H7 (cell line): ENCODE measurements at regions not wholly inside any gene's neighbourhood (a gene's known extent, or its start where the extent isn't known, plus 50 kb on each side); places are given as distances from the start of the nearest gene placed in this dataset.

Experiments
- DNase-seq: peaks from one replicate; pipeline ENCODE4 v3.0.0; 2012
- H3K27me3 ChIP-seq: 2 replicates; pipeline ENCODE4 v1.6.0; 2011; ENCODE audit warnings: mild to moderate bottlenecking, low read length; ENCODE audit not compliant: control insufficient read depth, insufficient read depth
- H3K36me3 ChIP-seq: replicated peaks from 2 replicates; pipeline ENCODE4 v1.5.1; 2011; ENCODE audit warnings: low read length; ENCODE audit not compliant: control insufficient read depth, insufficient read depth
- H3K4me3 ChIP-seq: 2 replicates; pipeline ENCODE4 v1.5.1; 2011; ENCODE audit warnings: low read depth, mild to moderate bottlenecking, control low read depth, low read length, moderate library complexity; ENCODE audit not compliant: insufficient read depth

- Histone ChIP-seq H3K4me3 (no peak overlapping the region), H3K27me3 (no peaks in the 10 kb centered on the region), H3K36me3 (no peaks in the 10 kb centered on the region)
- no peak for DNase-seq
These were observed 242.6 kb upstream of the CDYL start for GRCh38 chr6:4533576-4533975.

DNA sequence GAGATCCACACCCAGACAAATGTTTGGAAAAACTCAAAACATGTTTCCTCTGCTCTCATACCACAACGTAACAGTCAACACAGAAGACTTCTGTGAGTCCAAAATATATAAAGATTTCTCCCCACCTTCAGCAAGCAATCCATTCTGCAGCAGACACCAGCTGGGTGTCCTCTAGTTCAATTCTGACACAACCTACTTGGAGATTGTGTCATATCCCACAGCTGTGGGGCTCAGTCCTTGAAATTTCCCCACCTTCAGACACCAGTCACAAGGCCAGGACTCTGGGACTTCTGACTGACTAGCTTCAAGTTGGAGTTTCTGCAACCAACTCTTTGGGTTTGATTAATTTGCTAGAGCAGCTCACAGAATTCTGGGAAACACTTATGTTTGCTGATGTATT is 244.8 kb upstream of the CDYL start:
- no peaks in the 10 kb centered on the region for H3K36me3 ChIP-seq
- H3K27me3 ChIP-seq: no peaks in the 10 kb centered on the region
- no peak overlapping the region for H3K4me3 ChIP-seq
- no peak for DNase-seq

- H3K4me3 ChIP-seq: no peak overlapping the region
- no peak for DNase-seq
- H3K36me3 ChIP-seq: no peaks in the 10 kb centered on the region
- no peaks in the 10 kb centered on the region for H3K27me3 ChIP-seq
These were observed 253.8 kb upstream of the CDYL start for GRCh38 chr6:4522453-4522852.

GRCh38 chr6:4521070-4521469 is 255.1 kb upstream of the CDYL start:
- no peaks in the 10 kb centered on the region for H3K36me3 ChIP-seq
- no peaks in the 10 kb centered on the region for H3K27me3 ChIP-seq
- DNase-seq: no peak
- H3K4me3 ChIP-seq: no peak overlapping the region

- no peak for DNase-seq
- no peaks in the 10 kb centered on the region for H3K36me3 ChIP-seq
- H3K27me3 ChIP-seq: no peaks in the 10 kb centered on the region
- no peak overlapping the region for H3K4me3 ChIP-seq
These were observed 257.7 kb upstream of the CDYL start for GRCh38 chr6:4518506-4518905.

GRCh38 chr6:4516206-4516605 is 260.0 kb upstream of the CDYL start:
- Histone ChIP-seq H3K4me3 (no peak overlapping the region), H3K27me3 (no peaks in the 10 kb centered on the region), H3K36me3 (no peaks in the 10 kb centered on the region)
- DNase-seq: no peak

DNA sequence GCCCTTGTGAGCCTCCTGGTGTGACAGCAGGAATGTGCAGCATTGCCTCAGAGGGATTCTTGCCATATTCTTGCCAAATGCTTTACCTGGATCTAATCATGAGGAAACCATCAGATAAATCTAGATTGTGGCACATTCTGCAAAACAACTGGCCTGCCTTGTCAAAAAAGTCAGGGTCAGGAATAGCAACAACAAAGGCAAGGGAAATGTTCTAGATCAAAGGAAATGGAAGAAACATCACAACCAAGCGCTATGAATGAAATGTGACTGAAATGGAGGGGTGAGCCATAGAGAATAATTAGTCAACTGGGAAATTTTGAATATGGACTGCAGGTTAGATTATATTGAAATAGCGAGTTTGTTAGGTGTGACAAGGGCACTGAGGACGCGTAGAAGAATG is 262.6 kb upstream of the CDYL start:
- no peak for DNase-seq
- no peak overlapping the region for H3K4me3 ChIP-seq
- no peaks in the 10 kb centered on the region for H3K36me3 ChIP-seq
- no peaks in the 10 kb centered on the region for H3K27me3 ChIP-seq

- no peak for DNase-seq
- Histone ChIP-seq H3K4me3 (no peak overlapping the region), H3K36me3 (no peaks in the 10 kb centered on the region), H3K27me3 (no peaks in the 10 kb centered on the region)
These were observed 264.1 kb upstream of the CDYL start for GRCh38 chr6:4512051-4512471.

DNA sequence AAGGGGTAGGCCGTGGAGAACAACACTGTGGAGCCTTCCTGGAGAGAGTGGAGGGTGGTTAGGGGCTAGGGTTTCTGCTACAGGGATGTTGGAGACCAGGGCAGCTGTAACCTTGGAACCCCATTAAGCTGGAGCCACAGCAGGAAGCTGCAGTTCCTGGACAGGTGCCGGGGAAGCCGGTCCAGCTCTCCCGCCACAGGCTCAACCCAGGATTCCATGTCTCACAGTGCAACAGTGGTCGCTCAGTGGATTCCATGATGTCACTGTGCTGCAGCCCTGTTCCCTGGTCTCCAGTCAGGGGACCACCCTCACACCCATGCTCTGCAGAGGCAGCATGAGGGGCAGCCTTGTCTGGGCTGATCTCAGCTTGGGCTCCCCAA is 264.6 kb upstream of the CDYL start:
- no peaks in the 10 kb centered on the region for H3K36me3 ChIP-seq
- H3K27me3 ChIP-seq: no peaks in the 10 kb centered on the region
- no peak overlapping the region for H3K4me3 ChIP-seq
- no peak for DNase-seq

DNA sequence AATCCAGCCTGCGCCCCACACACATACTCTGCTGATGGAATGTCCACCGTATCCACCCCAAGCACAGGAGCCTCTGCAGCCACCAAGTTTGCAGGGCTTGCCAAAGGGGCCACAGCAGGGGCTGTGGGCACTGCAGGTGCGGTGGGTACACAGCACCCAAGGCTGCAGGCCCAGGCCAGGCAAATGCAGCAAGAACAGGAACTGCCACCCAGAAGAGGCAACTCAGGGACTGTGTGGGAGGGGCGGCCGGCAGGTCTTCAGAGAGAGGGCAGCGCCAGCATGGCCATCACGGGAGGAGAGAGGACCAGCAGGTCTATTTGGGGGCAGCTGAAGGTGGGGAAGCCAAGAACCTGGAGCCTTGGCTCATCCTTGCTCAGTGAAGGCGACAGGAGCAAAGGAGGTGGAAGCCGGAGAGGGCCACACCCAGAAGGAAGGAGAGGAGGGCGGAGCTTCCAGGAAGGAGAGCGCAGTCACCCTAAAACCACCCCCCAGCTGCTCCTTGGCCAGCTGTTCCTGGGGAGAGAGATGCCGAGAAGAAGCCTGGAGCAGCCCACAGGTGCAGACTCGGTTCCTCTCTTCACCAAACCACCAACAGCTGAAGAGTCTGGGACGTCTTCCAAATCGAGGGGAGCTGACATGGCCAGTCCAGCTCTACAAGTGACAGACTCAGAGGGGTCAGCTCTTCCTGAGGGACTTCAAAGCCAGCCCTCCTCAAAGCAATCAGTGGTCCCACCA is 265.1 kb upstream of the CDYL start:
- H3K4me3 ChIP-seq: no peak overlapping the region
- no peak for DNase-seq
- H3K27me3 ChIP-seq: no peaks in the 10 kb centered on the region
- H3K36me3 ChIP-seq: no peaks in the 10 kb centered on the region

DNA sequence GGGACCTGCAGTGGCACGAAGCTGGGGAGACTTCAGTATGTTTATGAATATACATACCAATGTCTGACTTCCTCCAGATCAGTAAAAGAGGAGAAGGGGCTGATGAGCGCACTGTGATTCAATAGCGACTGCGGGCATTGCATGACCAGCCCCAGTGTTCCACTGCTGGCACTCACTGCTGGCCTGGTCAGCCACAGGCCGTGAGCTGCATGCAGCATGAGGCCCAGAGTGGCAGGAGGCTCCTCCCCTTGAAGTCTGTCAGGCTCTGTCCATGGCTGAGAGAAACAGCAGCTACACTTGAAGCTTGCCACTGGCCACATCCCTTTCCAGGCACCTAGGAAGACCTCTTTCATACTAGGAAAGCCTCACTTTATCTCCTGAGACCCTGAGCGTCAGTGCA is 265.9 kb upstream of the CDYL start:
- Histone ChIP-seq H3K36me3 (no peaks in the 10 kb centered on the region), H3K4me3 (no peak overlapping the region), H3K27me3 (no peaks in the 10 kb centered on the region)
- no peak for DNase-seq

DNA sequence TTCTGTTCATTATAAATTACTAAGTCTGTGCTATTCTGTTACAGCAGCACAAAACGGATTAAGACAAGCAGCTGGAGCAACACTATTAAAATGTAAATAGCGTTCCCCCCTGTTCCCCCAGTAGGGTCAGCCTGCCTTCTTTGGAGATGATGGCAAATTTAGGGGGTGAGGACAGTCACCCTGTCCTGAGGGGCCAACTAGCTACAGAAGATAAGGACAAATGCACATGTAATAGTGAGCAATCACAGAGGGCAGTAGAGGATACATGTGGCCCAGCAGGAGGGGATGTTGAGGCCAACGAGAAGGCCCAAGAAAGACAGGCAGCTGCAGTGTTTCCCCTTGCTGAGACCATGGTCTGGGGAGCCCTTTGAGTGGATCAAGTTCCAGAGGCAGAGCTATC is 266.7 kb upstream of the CDYL start:
- no peak for DNase-seq
- no peak overlapping the region for H3K4me3 ChIP-seq
- no peaks in the 10 kb centered on the region for H3K27me3 ChIP-seq
- H3K36me3 ChIP-seq: no peaks in the 10 kb centered on the region

- no peaks in the 10 kb centered on the region for H3K27me3 ChIP-seq
- H3K36me3 ChIP-seq: no peaks in the 10 kb centered on the region
- no peak for DNase-seq
- no peak overlapping the region for H3K4me3 ChIP-seq
These were observed 269.4 kb upstream of the CDYL start for GRCh38 chr6:4506792-4507191.

- Histone ChIP-seq H3K4me3 (no peak overlapping the region), H3K27me3 (no peaks in the 10 kb centered on the region), H3K36me3 (no peaks in the 10 kb centered on the region)
- DNase-seq: no peak
These were observed 270.0 kb upstream of the CDYL start for GRCh38 chr6:4506223-4506622.

GRCh38 chr6:4504700-4505099 is 271.5 kb upstream of the CDYL start:
- Histone ChIP-seq H3K36me3 (no peaks in the 10 kb centered on the region), H3K27me3 (no peaks in the 10 kb centered on the region), H3K4me3 (no peak overlapping the region)
- DNase-seq: no peak

- DNase-seq: no peak
- Histone ChIP-seq H3K36me3 (no peaks in the 10 kb centered on the region), H3K4me3 (no peak overlapping the region), H3K27me3 (no peaks in the 10 kb centered on the region)
These were observed 272.5 kb upstream of the CDYL start for GRCh38 chr6:4503700-4504099.
